UCSD-AML1 (cell line): ENCODE measurements at regions not wholly inside any gene's neighbourhood (a gene's known extent, or its start where the extent isn't known, plus 50 kb on each side); places are given as distances from the start of the nearest gene placed in this dataset.
"Not testable (repeated sequence)": the region's sequence is repeated elsewhere in the genome, so short reads cannot be mapped to it uniquely, and the experiment has no call there.

Experiments used
- DNase-seq: peaks from one replicate; lab custom pipeline; 2025; ENCODE audit not compliant: unreplicated experiment; lab: John Stamatoyannopoulos, UW

DNA sequence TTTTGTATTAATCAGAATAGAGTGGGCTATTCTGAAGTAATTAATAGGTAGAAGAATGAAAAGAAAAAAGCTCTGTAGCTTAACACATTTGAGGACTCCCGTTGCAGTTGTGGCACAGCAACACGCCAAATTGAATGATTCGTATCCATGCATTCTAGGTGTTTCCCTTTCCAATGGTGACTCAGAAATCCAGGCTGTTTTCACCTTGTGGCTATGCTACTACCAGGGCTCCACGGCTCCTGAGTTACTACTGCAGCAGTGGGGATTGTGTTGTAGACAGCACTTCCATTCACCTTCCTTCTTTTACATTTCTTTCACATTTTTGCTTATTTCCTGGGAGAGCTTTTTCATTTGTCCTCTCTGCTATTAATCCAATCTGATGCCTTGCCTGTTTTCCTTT, 1616.4 kb downstream of the CDH8 start:
- no peak for DNase-seq

DNA sequence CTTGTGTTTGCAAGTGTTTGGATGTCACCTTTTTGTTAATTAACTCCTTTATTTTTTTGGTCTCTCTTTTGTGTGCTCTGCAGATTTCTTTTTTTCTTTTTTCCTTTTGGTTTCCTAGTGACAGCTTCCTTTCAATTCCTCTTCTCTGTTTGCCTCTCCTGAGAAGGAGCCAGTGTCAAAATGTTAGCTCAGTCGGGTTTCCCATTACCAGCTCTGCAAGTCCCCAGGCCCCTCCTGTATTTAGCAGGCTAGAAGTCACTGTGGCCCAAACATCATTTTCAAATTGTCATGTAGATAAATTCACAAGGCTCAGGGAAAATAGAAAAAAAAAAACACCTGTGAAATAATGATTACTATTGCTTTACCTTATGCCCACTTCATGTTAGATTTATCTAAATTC, 1621.6 kb downstream of the CDH8 start:
- no peak for DNase-seq

DNA sequence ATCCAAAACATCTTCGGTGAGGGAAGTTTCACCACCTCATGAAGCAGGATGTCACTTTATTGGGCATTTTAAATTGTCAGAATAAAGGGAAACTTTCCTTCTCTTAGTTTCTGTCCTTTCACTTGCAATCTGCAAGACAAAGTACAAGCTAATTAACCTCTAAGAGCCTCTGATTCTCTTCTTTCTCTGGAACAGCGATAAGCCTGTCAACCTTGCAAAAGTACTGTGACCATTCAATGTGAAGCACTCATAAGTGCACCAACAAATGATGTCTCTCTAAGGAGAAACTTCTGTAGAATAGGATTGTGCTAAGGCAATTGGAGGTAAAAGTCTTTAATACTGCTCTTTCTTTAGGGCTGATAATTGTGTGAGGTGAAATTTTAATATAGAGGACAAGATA, 1622.3 kb downstream of the CDH8 start:
- DNase-seq: no peak

- DNase-seq: no peak
These were observed 1628.6 kb downstream of the CDH8 start for GRCh38 chr16:60407606-60408005.

DNA sequence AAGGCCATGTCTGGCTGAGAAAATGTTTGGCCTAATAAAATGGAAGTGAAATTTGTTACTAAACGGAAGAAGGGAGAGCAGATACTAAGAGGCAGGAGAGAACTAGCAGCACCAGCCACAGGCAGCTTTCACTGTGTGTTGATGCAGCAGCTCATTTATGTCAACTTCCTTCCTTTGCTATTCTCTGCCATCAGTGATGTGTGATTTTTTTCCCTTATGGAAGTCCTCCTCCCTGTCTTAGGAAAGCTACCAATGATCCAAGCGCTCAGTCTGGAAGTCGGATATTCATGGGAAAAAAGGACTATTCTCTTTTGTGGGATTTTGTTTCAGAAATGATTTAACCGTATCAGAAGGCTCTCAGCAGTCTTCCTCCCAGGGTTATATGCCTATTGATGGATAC, 1629.2 kb downstream of the CDH8 start:
- no peak for DNase-seq

DNA sequence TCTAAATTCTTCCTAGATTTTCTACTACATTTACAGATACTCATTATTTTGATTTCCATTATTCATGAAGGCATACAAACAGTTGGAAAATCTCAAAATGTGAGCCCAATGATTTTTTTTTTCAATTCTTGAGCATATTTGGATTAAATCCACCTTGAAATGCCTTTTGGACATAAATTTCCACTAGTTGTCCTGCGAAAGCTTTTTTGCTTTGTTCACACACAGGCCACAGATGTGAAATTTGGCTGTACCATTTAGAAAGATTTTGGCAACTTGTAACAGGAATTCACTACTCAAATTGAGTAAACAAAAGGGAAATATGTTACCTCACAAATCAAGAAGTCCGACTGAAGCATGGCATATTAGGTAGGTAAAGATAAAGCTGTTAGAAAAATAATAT, 1631.0 kb downstream of the CDH8 start:
- DNase-seq: no peak

DNA sequence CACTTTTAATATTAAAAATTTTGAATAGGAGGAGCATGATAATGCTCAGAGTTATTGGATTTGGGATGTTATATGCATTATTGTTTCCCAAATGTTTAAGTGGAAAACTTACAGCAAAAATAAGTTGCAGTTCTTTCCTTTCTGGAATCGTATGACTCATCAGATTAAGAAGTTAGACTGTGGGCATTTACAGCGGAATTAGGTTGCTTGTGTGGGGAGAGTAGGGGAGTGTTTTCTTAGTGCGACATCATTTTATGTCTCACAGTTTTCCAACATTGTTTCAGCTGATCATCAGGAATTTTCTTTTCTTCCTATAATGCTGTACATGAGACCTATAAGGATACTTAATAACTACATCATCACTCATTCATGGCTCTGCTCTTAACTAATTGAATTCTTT, 1631.8 kb downstream of the CDH8 start:
- DNase-seq: no peak

DNA sequence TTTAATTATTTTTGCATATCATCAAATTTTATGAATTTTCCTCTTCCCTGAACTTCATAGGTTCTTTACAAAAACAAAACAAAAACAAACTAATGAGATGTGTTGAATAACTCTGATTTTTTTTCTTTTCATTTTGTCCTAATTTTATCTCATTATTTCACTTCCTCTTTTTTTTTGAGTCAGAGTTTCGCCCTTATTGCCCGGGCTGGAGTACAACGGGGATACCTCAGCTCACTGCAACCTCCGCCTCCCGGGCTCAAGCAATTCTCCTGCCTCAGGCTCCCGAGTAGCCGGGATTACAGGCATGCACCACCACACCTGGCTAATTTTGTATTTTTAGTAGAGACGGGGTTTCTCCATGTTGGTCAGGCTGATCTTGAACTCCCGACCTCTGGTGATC, 1633.3 kb downstream of the CDH8 start:
- DNase-seq: not testable (repeated sequence)

GRCh38 chr16:60392380-60392779, 1643.9 kb downstream of the CDH8 start:
- no peak for DNase-seq

GRCh38 chr16:60371591-60371990, 1637.5 kb upstream of the GOT2 start:
- DNase-seq: no peak

DNA sequence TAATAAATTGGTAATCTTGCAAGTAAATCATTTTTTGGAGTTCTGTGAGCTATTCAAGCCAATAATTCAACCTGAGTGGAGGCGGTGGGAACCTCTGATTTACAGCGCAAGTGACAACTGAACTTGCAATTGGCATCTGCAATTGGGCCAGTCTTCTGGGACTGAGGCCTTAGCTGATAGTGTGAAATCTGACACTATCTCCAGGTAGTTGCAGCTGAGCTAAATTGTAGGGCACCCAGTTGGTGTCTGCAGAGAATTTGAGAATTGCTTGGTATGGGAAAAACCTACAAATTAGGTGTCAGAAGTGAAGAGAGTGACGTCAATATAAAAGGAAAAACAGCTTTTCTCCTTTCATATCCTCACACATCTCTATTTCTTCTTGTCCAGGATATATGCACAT, 1633.6 kb upstream of the GOT2 start:
- no peak for DNase-seq

- no peak for DNase-seq
These were observed 1629.5 kb upstream of the GOT2 start for GRCh38 chr16:60363566-60363965.

DNA sequence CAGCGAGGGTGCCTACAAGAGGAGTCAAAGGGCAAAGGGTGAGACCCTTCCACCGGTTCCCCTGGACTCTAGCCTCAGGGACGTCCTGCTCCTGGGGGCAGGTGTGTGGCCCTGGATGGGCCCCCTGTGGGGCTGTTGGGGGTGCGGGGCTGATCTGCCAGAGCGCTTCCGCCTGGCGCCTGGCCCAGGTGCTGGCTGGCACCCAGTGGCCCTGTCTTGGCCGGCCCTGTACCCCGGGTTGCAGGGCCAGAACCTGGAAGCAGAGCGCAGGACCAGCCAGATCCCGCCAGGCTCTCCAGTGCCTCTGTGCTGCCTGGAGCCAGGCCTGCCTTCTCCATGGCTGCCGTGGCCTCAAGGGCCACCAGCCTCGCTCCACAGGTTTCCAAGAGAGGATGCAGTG, 1625.8 kb upstream of the GOT2 start:
- not testable (repeated sequence) for DNase-seq

GRCh38 chr16:60359412-60359811, 1625.3 kb upstream of the GOT2 start:
- DNase-seq: not testable (repeated sequence)

GRCh38 chr16:60357876-60358522, 1623.9 kb upstream of the GOT2 start:
- DNase-seq: not testable (repeated sequence)

DNA sequence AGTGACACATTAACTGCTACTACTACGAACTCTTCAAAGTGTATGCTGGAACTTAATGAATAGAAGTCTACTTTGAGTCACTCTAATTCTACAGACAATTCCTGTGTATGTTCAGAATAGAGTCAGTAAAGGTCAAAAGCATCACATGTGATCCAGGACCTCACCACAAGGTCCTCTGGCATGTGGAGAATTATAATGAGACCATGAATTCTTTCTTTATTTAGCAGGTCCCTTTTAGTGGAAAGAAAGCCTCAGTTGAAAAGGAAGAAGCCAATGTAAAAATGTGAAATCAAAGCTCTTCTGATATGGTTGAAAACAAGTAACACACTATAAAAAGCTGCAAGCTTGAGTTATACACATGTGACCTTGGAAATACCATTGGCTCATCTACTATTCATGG, 1612.1 kb upstream of the GOT2 start:
- DNase-seq: no peak

DNA sequence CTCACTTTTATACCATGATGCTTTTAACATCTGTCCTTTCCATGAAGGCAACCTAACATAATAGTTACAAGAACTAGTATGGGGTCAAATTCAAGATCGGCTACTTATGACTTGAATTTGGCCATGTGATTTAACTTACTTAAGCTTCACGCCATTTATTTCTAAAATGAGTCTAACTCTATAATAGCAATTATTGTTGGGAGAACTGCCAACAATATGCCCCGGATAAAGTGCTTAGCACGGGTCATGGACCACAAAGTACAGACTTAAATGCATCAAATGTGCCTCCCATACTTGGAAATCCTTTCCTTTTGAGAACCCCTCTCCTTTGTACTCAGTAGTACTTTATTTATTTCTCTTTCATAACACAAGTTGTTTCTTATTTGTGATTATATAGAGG, 1603.6 kb upstream of the GOT2 start:
- no peak for DNase-seq

DNA sequence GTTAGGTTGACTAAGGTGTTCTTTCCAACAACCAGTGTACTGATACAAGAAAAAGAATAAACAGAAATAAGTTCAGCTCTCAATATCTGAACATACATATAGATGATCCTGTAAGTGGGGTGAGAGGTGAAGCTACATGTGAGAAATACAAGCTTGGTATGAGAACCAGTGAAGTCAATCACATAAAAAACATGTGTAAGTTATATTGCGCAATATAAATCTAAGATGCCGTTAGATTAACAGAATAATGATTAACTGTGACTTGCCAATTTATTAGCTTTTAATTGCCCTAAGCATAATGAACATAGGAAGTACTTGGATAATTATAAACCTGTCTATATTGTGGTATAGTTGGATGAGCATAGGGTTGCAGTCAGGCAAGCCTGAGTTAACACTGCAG, 1597.1 kb upstream of the GOT2 start:
- no peak for DNase-seq

GRCh38 chr16:60329108-60329507, 1595.0 kb upstream of the GOT2 start:
- no peak for DNase-seq

DNA sequence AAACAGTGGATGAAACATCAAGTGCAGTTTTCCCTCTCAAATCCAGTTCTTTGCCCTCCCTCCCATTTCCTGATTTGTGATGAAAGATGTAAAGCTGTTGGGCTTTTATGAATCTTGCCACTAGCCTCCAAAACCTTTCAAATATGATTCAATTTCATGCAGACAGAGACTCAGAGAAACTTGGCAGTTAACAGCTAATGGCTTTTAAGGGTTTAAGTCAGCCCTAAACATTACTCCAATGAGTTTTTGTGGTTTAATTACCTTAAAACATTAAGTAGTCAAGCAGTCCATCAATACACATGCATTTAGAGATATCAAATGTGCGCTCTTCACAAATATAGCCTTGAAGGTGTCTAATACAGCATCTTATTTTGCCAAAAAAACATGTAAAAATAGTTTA, 1594.0 kb upstream of the GOT2 start:
- DNase-seq: no peak

GRCh38 chr16:60318486-60318885, 1584.4 kb upstream of the GOT2 start:
- no peak for DNase-seq

DNA sequence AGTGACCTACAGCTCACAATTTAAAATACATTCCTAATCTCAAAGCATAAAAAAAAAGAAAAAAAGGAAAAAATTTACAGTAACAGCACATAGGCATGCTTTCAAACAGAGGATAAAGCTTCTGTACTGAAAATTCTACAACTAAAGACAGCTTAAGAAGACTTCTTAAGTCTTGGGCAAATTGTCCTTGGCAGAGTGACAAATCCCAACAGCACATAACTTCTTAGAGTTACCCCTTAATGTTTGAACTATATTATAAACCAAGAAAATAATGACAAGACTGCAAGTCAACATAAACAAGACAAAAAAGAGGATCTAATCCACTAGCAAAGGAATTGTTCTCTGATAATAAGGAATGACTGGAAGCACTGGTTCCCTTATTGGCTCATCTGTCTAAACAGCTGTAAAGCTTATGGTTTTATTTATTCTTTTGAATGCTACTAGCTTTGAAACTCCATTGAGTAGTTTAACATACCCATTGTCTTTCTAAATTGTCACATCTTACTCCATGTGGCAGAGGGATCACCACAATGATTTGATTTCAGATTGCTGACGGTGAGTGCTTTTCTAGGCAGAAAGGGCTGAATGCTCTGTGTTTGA, 1576.8 kb upstream of the GOT2 start:
- DNase-seq: no peak

DNA sequence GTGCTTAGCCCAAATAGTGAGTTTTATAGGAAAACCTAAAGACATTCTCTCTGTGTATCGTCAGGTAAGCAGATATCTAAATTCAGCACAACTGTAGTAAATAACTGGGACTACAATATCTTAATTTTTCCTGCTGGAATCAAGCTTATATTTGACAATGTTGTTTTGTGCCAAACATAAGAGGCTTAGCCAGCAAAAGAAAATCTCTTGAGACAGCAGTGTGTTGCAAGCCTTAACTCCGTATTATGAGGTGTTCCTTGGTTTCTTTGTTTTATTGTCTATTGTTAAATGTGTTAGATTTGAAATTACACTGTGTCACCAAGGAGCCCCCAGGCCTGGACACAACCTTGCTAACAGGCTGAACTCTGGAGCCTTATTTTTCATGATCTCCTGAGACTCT, 1570.6 kb upstream of the GOT2 start:
- no peak for DNase-seq
